WI38 (cell line): ENCODE measurements at regions not wholly inside any gene's neighbourhood (a gene's known extent, or its start where the extent isn't known, plus 50 kb on each side); places are given as distances from the start of the nearest gene placed in this dataset.

Experiments
- H3K4me3 ChIP-seq: 2 replicates; pipeline ENCODE4 v1.5.1; 2011; ENCODE audit warnings: low read depth, mild to moderate bottlenecking, control low read depth, low read length
- TF ChIP-seq, protein P1 (sequence below): IDR thresholded peaks from 2 replicates; pipeline ENCODE4 v1.5.1; 2012; ENCODE audit warnings: low read depth, mild to moderate bottlenecking, control low read depth, low read length

DNA sequence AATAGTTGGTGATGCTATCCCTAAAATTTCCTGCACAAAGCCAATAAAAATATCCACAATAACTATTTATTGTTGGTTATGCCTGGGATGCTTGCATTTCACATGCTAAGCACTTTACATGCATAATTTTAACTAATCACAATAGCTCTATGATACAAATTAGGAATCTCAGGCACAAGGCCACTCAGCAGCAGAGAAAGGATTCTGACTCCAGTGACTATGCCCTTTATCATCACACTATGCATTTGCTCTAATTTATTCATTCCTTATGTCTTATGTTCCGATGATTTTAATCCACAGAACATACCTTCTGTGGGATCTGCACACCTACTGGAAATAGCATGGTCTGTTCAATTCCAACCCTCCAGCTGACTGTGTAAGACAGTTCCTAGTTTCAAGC lies 476.1 kb downstream of the TMEM232 start:
- TF ChIP-seq, protein P1, sequence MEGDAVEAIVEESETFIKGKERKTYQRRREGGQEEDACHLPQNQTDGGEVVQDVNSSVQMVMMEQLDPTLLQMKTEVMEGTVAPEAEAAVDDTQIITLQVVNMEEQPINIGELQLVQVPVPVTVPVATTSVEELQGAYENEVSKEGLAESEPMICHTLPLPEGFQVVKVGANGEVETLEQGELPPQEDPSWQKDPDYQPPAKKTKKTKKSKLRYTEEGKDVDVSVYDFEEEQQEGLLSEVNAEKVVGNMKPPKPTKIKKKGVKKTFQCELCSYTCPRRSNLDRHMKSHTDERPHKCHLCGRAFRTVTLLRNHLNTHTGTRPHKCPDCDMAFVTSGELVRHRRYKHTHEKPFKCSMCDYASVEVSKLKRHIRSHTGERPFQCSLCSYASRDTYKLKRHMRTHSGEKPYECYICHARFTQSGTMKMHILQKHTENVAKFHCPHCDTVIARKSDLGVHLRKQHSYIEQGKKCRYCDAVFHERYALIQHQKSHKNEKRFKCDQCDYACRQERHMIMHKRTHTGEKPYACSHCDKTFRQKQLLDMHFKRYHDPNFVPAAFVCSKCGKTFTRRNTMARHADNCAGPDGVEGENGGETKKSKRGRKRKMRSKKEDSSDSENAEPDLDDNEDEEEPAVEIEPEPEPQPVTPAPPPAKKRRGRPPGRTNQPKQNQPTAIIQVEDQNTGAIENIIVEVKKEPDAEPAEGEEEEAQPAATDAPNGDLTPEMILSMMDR, result no peak
- H3K4me3 ChIP-seq, result no peak overlapping the region

DNA sequence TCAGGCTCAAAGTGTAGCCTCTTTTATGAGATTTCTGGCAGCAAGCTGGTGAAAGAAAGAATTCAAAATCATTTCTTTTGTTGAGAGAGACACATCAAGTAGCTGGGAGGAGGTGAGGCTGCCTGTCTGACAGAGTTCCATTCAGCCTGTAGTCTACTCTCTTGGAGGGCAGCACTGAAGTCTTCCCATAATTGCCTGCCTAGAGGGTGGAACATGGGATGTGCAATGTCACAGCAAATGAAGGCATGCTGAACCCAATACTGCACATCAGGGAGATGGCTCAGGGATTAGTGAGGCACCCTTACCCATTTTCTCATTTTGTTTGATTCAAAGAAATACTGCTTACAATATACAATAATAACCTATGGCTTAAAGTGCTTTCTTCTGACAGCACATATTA lies 475.7 kb downstream of the TMEM232 start:
- H3K4me3 ChIP-seq, result no peak overlapping the region
- TF ChIP-seq, protein P1, result no peak

DNA sequence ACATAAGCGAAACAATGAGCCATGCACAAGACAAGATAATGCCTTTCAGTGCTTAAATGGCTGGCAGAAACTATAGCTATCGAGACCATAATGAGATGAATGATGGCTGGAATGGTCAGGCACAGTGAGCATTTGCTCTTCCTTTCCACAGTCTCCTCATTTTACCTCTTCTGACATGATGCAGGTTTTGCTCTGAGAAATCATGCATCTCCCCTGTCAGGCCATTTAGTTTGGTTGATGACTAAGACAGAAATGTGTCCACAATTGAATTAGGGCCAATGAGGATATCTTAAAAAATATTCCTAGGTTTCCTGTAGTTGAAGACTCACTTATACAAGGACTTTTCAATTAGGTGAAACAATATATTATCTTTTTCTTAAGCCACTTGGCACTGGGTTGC lies 475.1 kb downstream of the TMEM232 start:
- TF ChIP-seq, protein P1, result no peak
- no peak overlapping the region for H3K4me3 ChIP-seq

DNA sequence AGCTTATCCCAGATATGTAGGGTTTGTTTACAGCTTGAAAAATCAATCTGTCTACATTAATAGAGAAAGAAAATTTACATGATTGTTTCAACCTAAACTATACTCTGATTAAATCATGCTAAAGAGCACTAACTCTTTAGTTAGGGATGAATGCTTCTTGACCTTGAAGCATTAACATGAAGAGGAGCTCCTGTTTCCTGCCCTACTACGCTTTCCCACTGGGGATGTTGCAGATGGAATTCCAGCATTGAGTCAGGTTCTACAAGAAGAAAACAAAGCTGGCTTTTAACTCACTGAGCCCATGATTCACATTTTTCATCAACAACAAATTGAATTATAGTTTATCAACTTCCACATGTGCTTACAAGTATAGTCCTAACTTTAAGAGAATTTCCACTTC lies 471.3 kb downstream of the TMEM232 start:
- no peak overlapping the region for H3K4me3 ChIP-seq
- TF ChIP-seq, protein P1, result no peak

DNA sequence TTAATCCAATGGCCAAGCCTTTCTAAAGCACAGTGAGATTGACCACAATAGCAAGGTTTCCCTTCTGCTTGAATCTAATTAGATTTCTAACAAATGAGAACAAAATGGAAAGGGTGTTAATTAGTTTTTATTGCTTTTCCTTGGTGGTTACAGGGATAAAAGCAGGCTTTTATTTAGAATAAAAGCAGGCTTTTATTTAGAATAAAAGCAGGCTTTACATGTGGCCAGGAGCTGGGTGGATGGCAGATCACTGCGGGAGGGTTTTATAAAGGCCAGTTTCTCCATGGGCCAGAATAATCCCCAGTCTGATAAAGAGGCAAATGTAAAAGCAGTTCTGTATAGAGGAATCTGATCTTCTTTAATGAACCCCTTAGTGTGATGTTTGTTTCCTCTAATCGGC lies 470.2 kb downstream of the TMEM232 start:
- H3K4me3 ChIP-seq, result no peak overlapping the region

DNA sequence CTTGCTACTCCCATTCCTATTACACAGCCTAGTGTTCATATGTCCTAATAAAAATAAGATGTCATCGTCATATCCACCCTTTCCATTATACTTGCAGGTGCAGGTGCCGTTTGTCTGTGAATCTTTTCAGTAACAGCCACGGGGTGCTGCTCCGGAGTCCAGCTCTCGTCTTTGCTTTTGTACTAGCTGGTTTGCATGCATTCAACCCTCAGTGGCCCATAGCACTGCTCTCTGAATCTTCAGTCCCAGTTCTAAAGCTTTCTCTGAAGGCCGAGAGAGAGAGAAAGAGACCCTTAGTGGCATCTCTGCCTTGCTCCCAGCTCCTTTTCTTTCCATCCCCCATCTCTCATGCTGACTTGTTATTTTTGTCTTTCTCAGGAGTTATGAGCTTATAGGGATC lies 468.5 kb downstream of the TMEM232 start:
- TF ChIP-seq, protein P1, result no peak
- no peak overlapping the region for H3K4me3 ChIP-seq

More for the DNA sequence above, 470.2 kb downstream of the TMEM232 start:
- TF ChIP-seq, protein P1, result no peak

DNA sequence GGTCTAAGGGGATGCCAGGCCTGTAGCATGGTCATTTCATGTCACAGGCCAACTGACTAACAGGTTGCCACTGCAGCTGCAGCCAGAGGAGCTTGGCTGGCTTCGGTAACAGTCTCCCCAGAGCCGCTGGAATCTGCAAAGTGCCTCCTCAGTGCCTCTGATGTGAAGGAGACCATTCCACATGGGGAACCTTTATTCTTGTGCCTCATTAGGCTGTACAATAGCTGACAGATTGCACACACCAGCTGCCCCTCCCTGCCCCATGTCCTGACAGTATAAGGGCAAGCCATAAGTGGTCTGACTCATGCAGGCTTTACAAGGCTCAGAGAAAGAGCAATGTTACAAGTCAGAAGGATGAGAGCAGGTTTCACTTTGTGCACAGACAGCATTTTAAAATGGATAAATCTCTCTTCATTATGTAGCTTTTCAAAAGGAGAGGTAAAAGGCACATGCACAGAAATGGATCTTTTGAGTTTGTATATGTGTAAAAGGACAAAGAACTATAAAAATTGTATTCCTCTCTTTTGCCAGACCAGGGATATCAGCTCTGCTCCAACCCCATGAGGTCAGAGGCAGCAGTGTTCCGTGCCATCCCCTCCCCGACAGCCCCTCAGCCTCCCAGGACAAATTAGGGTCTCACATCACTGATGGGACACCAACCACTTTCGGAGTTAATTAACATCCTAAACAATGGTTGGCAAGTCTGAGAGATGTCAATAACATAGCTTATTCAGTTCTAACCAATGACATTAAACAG lies 467.8 kb downstream of the TMEM232 start:
- TF ChIP-seq, protein P1, result no peak
- no peak overlapping the region for H3K4me3 ChIP-seq
